ENCODE measurements at regions not wholly inside any gene's neighbourhood (a gene's known extent, or its start where the extent isn't known, plus 50 kb on each side); places are given as distances from the start of the nearest gene placed in this dataset.
"Not testable (repeated sequence)": the region's sequence is repeated elsewhere in the genome, so short reads cannot be mapped to it uniquely, and the experiment has no call there.

GRCh38 chr2:43070030-43070429, 156.4 kb downstream of the ZFP36L2 start:
- H3K4me1 ChIP-seq (ENCODE audit: insufficient read depth, low read length) = peaks cover 14% of the 10 kb centered on the region
- H2AFZ ChIP-seq (ENCODE audit: low read depth, low read length) = no peak overlapping the region
- H3K27me3 ChIP-seq (ENCODE audit: insufficient read depth, low read length) = no peaks in the 10 kb centered on the region
- H3K9me3 ChIP-seq (ENCODE audit: low read length) = no peaks in the 10 kb centered on the region
- H3K4me3 ChIP-seq (ENCODE audit: low read length) = no peak overlapping the region
- no peaks in the 10 kb centered on the region for H3K36me3 ChIP-seq (ENCODE audit: insufficient read depth, low read length)

DNA sequence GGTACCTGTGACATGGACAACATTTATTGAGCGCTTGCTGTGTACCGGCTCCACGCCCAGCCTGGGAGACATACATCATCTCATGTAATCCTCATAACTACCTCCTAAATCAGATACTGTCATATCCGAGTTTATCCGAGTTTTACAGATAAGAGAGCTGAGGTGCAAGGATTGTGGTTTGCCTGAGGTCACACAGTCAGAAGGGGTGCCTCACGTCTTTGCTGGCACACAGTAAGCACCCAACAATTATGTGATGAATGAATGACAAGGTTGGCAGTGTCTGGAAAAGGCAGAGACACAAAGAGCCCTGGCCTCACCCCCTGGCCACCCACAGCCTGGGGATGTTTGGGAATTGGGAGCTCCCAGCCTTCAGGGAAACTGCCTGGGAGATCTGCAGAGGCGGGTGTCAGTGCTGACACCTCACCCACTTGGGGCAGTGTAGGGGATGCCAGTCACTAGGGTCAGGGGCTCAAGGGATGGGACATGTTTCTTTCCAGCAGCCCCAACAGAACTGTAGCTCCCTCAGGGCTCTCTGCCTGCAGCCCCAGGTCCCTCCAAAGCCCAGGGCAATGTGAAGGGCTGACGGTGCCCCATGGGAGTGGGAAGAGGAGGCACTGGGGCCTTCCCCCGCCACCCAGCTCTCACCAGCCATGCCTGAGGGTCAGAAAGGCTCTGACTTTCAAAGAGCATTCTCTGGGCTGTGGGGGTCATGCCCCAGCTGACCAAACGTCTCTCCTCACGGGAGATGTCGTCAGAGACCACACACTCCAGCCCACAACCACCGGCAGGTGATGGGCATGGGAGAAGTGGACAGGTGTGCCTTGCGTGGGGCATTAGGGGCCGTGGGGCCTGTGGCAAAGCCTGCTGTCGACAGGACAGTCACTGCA, 157.5 kb downstream of the ZFP36L2 start:
- Histone ChIP-seq H3K36me3 (ENCODE audit: insufficient read depth, low read length) (no peaks in the 10 kb centered on the region), H3K4me3 (ENCODE audit: low read length) (no peak overlapping the region), H3K4me1 (ENCODE audit: insufficient read depth, low read length) (peaks cover 14% of the 10 kb centered on the region), H2AFZ (ENCODE audit: low read depth, low read length) (no peak overlapping the region), H3K9me3 (ENCODE audit: low read length) (no peaks in the 10 kb centered on the region), H3K27me3 (ENCODE audit: insufficient read depth, low read length) (no peaks in the 10 kb centered on the region)

DNA sequence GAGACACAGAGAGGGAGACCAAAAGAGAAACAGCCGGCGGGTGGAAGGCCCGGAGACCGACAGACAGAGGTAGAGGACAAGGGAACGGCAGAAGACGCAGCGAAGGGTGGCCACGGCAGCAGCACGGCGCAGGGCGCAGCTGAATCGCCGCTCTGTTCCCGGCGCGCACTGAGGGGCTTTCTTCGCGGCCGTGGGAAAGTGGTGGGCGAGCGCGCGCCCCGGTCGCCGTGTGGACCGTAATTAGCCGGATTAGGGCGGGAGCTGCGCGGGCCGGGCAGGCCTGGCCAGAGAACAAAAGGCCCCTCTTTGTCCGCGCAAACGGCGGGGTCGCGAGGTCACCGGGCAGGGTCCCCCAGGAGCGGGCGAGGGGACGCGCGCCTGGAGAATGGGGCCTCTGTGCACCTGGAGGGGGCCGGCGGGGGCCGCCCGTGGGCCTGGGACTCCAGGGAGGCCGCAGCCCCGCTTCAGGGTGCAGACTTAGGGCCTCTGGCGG, 158.3 kb downstream of the ZFP36L2 start:
- Histone ChIP-seq H3K9me3 (ENCODE audit: low read length) (no peaks in the 10 kb centered on the region), H3K27me3 (ENCODE audit: insufficient read depth, low read length) (no peaks in the 10 kb centered on the region), H2AFZ (ENCODE audit: low read depth, low read length) (no peak overlapping the region), H3K4me3 (ENCODE audit: low read length) (no peak overlapping the region), H3K4me1 (ENCODE audit: insufficient read depth, low read length) (peaks cover 14% of the 10 kb centered on the region), H3K36me3 (ENCODE audit: insufficient read depth, low read length) (no peaks in the 10 kb centered on the region)

- H3K9me3 ChIP-seq (ENCODE audit: low read length) = no peaks in the 10 kb centered on the region
Observed at GRCh38 chr2:43067254-43068040, 159.0 kb downstream of the ZFP36L2 start.

DNA sequence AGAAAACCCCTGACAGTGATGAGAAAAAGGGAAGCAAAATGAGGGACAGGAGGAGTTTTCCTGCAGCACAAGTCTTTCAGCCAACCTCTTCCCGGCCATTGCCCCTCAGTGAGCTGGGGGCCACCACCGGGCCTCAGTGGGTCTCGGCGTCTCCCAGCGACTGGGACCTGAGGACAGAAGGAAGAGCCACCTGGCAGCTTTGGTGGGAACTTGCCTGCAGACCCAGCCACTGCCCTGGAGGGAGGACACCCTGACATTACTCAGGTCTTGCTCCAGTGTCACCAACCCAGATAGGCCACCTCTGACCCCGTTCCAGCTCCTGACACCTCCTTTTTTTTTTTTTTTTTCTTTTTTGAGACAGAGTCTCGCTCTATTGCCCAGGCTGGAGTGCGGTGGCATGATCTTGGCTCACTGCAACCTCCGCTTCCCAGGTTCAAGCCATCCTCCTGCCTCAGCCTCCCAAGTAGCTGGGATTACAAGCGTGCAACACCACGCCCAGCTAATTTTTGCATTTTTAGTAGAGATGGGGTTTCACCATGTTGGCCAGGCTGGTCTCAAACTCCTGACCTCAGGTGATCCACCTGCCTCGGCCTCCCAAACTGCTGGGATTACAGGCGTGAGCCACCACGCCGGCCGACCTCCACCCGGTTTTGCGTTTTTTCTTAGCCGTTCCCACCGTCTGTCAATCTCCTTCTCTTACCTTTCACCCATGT, 159.7 kb downstream of the ZFP36L2 start:
- not testable (repeated sequence) for H3K27me3 ChIP-seq (ENCODE audit: insufficient read depth, low read length); H3K9me3 ChIP-seq (ENCODE audit: low read length); H3K36me3 ChIP-seq (ENCODE audit: insufficient read depth, low read length); H3K4me3 ChIP-seq (ENCODE audit: low read length); H2AFZ ChIP-seq (ENCODE audit: low read depth, low read length)
- peaks cover 11% of the 10 kb centered on the region for H3K4me1 ChIP-seq (ENCODE audit: insufficient read depth, low read length)

More at GRCh38 chr2:43067254-43068040, 159.0 kb downstream of the ZFP36L2 start:
- H3K4me1 ChIP-seq (ENCODE audit: insufficient read depth, low read length) = peaks cover 14% of the 10 kb centered on the region
- H2AFZ ChIP-seq (ENCODE audit: low read depth, low read length) = no peak overlapping the region
- H3K27me3 ChIP-seq (ENCODE audit: insufficient read depth, low read length) = no peaks in the 10 kb centered on the region
- no peak overlapping the region for H3K4me3 ChIP-seq (ENCODE audit: low read length)
- H3K36me3 ChIP-seq (ENCODE audit: insufficient read depth, low read length) = no peaks in the 10 kb centered on the region

DNA sequence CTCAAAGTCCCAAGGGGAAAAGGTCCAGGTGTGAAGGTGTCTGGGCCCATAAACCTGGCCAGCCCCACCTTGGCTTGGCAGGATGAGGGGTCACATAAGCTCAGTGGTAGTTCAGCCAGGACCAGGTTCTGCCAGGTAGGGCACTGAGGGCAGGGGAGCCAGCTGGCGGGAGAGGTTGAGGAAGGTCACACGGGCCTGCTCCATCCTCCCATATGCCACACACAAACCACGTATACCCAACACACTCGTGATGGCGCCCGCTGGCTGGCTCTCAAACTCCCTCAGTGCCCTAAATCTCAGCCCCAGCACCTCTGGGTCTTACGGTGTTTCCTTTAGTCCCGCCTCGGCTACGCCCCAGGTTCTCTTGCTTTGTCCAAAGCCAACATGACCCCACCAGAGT, 160.5 kb downstream of the ZFP36L2 start:
- Histone ChIP-seq H2AFZ (ENCODE audit: low read depth, low read length) (no peak overlapping the region), H3K4me1 (ENCODE audit: insufficient read depth, low read length) (peaks cover 3% of the 10 kb centered on the region)

DNA sequence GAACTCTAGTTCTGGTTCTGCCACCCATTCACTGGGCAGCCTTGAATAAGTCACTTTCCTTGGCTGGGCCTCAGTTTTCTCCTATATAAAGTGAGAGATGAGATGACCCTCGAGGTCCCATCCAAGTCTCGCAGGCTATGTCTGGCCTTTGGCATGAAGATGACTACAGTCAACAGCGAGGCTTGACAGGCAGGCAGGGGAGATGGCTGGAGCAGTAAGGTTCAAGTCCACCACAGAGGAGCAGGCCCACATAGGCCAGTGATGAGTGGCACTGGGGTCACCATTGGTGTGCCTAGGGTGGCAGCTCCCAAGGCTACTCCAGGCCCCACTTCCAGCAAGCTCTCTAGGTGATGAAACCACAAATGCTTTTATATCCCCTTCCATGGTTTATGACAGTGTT, 161.4 kb downstream of the ZFP36L2 start:
- no peaks in the 10 kb centered on the region for H3K9me3 ChIP-seq (ENCODE audit: low read length)
- no peaks in the 10 kb centered on the region for H3K27me3 ChIP-seq (ENCODE audit: insufficient read depth, low read length)
- H3K36me3 ChIP-seq (ENCODE audit: insufficient read depth, low read length) = no peaks in the 10 kb centered on the region
- no peaks in the 10 kb centered on the region for H3K4me1 ChIP-seq (ENCODE audit: insufficient read depth, low read length)
- H3K4me3 ChIP-seq (ENCODE audit: low read length) = no peak overlapping the region
- H2AFZ ChIP-seq (ENCODE audit: low read depth, low read length) = no peak overlapping the region

More for the DNA sequence above, 160.5 kb downstream of the ZFP36L2 start:
- H3K9me3 ChIP-seq (ENCODE audit: low read length) = no peaks in the 10 kb centered on the region
- H3K4me3 ChIP-seq (ENCODE audit: low read length) = no peak overlapping the region
- no peaks in the 10 kb centered on the region for H3K27me3 ChIP-seq (ENCODE audit: insufficient read depth, low read length)
- H3K36me3 ChIP-seq (ENCODE audit: insufficient read depth, low read length) = no peaks in the 10 kb centered on the region

DNA sequence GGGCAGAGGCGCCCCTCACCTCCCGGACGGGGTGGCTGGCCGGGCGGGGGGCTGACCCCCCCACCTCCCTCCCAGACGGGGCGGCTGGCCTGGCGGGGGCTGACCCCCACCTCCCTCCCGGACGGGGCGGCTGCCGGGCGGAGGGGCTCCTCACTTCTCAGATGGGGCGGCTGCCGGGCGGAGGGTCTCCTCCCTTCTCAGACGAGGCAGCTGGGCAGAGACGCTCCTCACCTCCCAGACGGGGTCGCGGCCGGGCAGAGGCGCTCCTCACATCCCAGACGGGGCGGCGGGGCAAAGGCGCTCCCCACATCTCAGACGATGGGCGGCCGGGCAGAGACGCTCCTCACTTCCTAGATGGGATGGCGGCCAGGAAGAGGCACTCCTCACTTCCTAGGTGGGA, 163.3 kb downstream of the ZFP36L2 start:
- not testable (repeated sequence) for H3K36me3 ChIP-seq (ENCODE audit: insufficient read depth, low read length); H3K27me3 ChIP-seq (ENCODE audit: insufficient read depth, low read length); H3K9me3 ChIP-seq (ENCODE audit: low read length); H3K4me1 ChIP-seq (ENCODE audit: insufficient read depth, low read length); H2AFZ ChIP-seq (ENCODE audit: low read depth, low read length); H3K4me3 ChIP-seq (ENCODE audit: low read length)

GRCh38 chr2:43062058-43062457, 164.3 kb downstream of the ZFP36L2 start:
- Histone ChIP-seq H3K36me3 (ENCODE audit: insufficient read depth, low read length) (no peaks in the 10 kb centered on the region), H3K4me3 (ENCODE audit: low read length) (no peak overlapping the region), H3K27me3 (ENCODE audit: insufficient read depth, low read length) (no peaks in the 10 kb centered on the region), H3K9me3 (ENCODE audit: low read length) (no peaks in the 10 kb centered on the region), H2AFZ (ENCODE audit: low read depth, low read length) (no peak overlapping the region), H3K4me1 (ENCODE audit: insufficient read depth, low read length) (peaks cover 12% of the 10 kb centered on the region)

GRCh38 chr2:43060390-43061016, 165.9 kb downstream of the ZFP36L2 start:
- Histone ChIP-seq H3K27me3 (ENCODE audit: insufficient read depth, low read length) (no peaks in the 10 kb centered on the region), H2AFZ (ENCODE audit: low read depth, low read length) (no peak overlapping the region), H3K9me3 (ENCODE audit: low read length) (no peaks in the 10 kb centered on the region), H3K4me1 (ENCODE audit: insufficient read depth, low read length) (peaks cover 17% of the 10 kb centered on the region), H3K36me3 (ENCODE audit: insufficient read depth, low read length) (no peaks in the 10 kb centered on the region), H3K4me3 (ENCODE audit: low read length) (no peak overlapping the region)

GRCh38 chr2:43059183-43059897, 167.1 kb downstream of the ZFP36L2 start:
- H2AFZ ChIP-seq (ENCODE audit: low read depth, low read length) = no peak overlapping the region
- no peak overlapping the region for H3K4me3 ChIP-seq (ENCODE audit: low read length)
- H3K9me3 ChIP-seq (ENCODE audit: low read length) = no peaks in the 10 kb centered on the region
- peaks cover 22% of the 10 kb centered on the region for H3K4me1 ChIP-seq (ENCODE audit: insufficient read depth, low read length)
- no peaks in the 10 kb centered on the region for H3K27me3 ChIP-seq (ENCODE audit: insufficient read depth, low read length)
- H3K36me3 ChIP-seq (ENCODE audit: insufficient read depth, low read length) = no peaks in the 10 kb centered on the region

DNA sequence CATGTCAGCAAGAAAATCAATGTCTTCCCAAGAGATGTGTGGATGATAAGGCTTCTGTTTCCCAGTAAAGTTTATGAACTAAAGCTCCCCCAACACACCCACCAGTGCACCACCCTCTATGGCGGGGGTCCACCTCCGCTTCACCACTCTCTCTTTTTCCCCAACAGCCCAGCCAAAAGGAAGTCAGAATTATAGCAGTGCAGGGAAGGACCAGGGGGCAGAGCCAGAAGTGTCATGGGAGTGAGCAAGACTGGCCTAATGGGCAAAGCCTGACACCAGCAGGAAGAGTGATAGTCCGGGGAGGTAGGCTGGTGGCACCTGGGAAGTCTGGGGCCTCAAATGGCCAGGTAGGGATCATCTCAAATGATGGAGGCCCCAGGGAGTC, 167.7 kb downstream of the ZFP36L2 start:
- Histone ChIP-seq H3K4me3 (ENCODE audit: low read length) (no peak overlapping the region), H2AFZ (ENCODE audit: low read depth, low read length) (no peak overlapping the region), H3K27me3 (ENCODE audit: insufficient read depth, low read length) (no peaks in the 10 kb centered on the region), H3K36me3 (ENCODE audit: insufficient read depth, low read length) (no peaks in the 10 kb centered on the region), H3K9me3 (ENCODE audit: low read length) (no peaks in the 10 kb centered on the region), H3K4me1 (ENCODE audit: insufficient read depth, low read length) (peaks cover 25% of the 10 kb centered on the region)
